Stimulated activated CD4-positive, alpha-beta T cell treated with anti-CD3 and anti-CD28 coated beads, Interleukin-1b, Interleukin-23, amount 100 ng/mL, for 1 hour (primary cell): ENCODE measurements at regions not wholly inside any gene's neighbourhood (a gene's known extent, or its start where the extent isn't known, plus 50 kb on each side); places are given as distances from the start of the nearest gene placed in this dataset.
"Not testable (repeated sequence)": the region's sequence is repeated elsewhere in the genome, so short reads cannot be mapped to it uniquely, and the experiment has no call there.

Source experiments
- DNase-seq, 2 donors: peaks; one replicate each; pipeline ENCODE4 v3.0.0-alpha.2; 2020; ENCODE audit warnings: low read depth in 2 of 2

DNA sequence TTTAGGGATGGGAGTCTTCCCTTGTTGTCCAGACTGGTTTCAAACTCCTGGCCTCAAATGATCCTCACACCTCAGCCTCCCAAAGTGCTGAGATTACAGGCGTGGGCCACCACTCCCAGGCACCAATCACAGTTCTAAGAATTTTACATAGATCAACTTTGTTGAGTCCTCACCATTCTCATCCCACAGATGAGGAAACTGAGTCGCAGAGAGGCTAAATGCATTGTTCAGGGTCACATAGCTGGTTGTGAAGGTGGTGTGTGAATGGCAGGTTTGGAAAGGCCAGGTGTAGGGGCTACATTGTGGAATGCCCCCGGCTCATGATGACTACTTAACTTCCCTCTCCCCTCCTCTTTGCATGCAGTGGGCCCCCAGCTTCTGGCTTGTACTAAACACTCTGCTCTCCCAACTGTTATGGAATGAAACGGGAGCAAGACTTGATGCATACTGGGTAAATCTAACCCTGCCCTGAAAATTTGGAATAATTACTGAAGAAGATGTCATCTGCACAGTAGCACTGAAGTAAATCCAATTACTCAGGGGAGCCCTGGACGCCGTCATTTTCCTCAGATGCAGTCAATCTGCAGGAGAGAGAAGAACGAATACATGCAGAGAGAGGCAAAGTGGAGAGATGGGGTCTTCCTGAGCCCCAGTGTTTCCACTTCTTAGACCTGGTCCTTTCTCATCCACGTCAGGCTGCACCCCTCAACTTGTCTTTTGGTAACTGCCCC lies 102.3 kb upstream of the ZNF217 start:
- no peak for DNase-seq

DNA sequence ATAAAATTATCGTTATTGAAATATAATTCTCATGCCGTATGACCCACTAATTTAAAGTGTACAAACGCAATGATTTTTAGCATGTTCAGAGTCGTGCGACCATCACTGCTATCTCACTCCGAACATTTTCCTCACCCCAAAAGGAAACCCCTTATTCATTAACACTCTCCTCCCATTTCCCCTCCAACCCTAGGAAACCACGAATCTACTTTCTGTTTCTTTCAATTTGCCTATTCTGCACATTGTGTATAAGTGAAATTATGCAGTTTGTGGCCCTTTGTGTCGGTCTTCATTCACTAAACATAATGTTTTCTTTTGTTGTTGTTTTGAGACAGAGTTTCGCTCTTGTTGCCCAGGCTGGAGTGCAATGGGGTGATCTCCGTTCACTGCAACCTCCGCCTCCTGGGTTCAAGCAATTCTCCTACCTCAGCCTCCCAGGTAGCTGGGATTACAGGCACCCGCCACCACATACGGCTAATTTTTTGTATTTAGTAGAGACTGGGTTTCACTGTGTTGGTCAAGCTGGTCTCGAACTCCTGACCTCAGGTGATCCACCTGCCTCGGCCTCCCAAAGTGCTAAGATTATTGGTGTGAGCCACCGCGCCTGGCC lies 99.7 kb upstream of the ZNF217 start:
- no peak for DNase-seq

DNA sequence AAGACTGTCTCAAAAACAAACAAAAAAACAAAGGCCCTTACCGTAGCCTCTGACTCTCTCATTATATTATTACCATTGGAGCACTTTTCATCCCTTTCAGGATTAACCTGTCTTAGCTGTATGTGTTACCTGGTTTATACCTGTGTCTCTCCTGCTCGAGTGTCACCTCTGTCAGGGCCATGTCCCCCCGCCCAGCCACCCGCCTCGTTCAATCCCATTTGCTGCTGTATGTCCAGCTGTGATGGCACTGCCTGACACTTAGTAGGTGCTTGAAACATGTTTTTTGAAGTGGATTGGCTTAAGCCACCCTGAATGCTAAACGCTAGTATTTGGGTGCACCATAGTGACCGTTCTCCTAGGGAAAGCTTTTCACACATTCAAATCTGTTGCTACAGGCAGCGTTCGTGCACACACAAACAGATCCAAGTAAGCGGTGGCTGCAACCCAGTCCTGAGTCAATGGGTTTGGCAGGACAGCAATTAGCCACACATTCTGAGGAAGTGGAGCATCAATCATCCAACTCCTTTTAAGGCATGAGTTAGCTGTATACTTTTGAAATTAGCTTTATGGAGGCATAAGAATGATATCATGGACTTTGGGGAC lies 98.9 kb upstream of the ZNF217 start:
- DNase-seq, result no peak

DNA sequence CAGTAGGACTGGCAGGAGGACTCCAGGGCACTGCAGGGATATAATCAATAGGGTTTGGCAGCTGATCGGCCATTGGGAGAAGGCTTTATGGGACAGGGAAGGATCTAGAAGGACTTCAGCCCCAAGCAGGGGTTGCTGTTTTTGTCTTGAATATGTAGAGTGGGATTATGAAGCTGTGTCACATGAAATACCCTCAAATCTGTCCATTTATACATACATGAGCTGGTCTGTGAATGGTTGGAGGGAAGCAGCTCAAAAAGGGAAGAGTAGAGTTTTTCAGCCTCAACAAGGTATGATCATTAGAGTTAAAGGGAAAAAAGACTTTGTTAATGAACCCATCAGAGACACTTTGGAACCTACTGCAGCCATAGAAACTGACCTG lies 98.2 kb upstream of the ZNF217 start:
- no peak for DNase-seq

DNA sequence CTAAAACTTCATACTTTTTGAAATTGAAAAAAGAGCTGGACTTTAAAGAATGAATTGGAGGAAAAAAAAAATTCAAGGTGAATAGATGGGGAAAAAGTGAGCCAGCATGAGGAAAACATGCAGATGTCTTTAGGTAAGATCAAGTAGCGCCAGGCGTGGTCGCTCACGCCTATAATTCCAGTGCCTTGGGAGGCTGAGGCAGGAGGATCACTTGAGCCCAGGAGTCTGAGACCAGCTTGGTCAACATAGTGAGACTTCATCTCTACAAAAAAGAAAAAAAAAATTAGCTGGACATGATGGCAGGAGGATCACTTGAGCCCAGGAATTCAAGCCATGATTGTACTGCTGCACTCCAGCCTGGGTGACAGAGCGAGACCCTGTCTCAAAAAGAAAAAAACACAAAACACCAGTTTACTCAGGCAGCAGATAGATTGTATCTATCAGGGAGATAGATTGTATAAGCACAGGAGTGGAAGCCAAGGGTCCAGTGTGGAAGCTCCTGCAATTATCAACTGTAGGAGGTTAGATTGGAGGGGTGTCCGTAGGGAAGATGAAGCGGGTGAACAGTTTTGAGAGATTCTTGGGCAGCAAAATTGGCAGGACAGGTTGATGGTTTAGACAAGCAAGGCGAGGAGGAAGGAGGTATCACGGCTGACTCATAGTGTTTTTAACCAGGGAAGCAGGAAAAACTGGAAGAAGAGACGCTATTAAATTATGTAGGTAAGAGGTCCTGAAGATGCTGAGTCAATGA lies 97.6 kb upstream of the ZNF217 start:
- DNase-seq, result no peak

DNA sequence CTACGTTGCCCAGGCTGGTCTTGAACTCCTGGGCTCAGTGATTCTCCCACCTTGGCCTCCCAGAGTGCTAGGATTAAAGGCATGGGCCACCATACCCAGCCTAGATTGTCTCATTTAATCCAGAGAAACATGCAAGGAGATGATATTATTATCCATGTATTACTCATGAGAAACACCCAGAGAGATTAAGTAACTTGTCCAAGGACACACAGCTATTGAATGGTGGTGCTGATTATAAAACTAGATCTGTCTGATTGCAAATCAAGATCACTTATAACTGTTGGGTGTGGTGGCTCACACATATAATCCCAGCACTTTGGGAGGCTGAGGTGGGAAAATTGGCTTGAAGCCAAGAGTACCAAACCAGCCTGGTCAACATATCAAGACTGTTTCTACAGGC lies 94.4 kb upstream of the ZNF217 start:
- no peak for DNase-seq

DNA sequence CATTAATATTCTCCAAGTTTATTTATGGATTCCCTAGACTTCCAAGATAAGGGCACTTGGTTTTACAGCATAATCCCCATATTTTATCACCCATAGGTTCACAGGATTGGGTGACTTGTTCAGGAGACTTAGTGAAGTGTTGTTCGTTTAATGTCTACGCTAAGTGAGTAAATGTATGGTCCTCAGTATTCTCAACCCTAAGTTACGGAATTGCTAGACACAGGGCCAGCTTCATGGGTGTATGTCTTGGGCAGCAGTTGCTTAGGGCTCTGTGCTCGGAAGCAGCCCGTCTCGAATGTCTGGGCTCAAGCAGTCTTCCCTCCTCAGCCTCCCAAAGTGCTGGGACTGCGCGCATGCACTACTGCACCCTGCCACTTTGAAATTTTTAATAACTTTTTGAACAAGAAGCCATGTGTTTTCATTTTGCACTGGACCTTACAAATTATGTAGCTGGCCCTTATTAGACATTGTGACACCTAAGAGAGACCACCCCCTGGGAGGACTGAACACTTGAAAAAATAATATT lies 91.5 kb upstream of the ZNF217 start:
- no peak for DNase-seq

DNA sequence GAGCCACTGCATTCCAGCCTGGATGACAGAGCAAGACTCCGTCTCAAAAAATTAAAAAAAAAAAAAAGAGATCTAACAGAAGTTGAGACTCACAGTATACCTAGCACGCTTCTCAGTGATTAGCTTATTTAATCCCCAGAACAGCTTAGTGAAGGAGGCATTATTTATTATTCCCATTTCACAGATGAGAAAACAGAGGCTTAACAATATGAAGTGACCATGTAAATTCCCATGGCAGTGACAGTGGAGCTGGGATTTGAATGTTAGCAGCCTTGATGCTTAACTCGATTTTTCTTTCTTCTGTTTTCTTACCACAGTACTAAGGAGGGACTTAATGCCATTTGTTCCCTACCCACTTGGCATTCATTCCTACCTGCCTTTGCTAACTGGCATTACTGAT lies 89.9 kb upstream of the ZNF217 start:
- DNase-seq, result no peak

DNA sequence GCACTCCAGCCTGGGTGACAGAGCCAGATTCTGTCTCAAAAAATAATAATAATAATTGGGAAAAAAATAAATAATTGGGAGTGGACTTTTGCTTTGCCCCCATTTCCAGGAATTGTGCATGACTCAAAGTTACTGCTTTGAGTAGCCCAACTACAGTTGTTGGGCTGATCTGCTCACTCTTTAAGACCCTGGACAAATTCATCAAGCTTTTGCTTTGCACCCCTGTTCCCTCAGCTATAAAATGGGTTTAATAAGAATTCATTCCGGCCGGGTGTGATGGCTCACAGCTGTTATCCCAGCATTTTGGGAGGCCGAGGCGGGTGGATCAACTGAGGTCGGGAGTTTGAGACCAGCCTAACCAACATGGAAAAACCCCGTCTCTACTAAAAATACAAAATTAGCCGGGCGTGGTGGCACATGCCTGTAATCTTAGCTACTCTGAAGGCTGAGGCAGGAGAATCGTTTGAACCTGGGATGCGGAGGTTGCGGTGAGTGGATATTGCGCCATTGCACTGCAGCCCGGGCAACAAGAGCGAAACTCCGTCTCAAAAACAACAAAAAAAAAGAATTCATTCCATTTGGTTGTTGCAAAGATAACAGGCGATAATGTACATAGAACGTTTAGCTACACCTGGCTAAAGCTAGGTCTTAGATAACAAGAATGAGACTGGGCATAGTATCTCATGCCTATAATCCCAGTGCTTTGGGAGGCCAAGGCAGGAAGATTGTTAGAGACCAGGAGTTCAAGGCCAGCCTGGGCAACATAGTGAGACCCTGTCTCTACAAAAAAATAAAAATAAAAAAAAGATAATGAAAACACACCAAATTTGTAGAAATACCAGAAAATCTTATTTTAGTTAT lies 87.9 kb upstream of the ZNF217 start:
- no peak for DNase-seq

DNA sequence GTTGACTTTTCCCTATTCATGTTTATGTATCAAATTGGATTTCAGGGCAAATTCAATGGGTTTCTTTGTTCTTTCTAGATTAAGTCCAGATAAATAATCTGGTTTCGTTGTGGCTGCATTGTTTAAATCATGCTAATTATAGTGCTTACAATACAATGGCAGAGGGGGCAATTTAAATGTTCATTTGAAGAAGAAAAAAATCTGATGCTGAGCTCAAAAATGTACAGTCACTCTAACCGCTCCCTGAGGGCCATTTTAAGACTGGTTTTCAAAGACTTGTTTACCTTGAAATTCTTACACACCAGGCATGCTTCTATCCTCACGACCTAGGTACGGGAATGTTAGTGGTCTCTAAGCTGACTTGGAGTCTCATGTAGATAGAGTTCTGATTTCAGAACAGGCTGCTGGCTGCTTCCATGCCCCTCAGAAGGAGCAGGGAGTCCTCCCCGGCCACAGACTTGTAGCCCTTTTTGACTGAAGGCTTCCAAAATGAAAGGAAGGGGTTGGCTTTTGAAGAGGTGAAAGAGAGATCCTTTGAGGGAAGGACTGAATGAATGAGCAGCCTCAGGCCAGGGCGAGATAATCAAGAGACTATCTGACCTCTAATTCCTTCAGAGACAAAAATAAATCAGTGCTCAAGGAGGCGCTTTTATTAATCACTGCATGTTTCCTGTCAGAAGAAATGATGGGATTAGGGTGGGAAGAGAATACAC lies 86.1 kb upstream of the ZNF217 start:
- DNase-seq, result no peak

DNA sequence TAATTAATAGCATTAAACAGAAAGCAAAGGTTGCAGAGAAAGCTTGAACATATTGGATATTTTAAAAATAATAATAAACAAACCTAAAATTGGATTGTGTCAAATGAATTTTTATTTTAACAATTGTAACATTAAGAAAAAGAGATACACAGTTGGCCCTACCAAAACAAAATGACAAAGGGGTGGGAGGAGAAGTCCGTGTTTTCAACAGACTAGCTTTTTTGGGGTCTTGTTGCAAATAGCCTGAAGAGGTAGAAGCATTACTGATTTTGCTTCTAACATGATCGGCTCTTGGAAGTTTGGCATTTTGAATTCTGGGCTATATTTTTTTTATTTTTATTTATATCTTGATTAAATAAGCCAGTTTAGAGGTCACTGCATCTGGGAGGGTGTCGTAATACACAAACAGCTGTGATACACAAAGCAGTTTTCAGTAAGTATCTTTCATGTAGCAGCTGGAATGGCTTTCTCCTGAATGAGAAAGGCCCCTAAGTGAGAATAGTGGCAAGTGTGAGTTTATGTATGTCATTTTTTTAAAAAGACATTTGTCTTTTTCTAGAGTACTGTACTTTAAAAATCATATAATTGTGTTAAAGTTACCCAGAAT lies 85.5 kb upstream of the ZNF217 start:
- DNase-seq, result no peak

DNA sequence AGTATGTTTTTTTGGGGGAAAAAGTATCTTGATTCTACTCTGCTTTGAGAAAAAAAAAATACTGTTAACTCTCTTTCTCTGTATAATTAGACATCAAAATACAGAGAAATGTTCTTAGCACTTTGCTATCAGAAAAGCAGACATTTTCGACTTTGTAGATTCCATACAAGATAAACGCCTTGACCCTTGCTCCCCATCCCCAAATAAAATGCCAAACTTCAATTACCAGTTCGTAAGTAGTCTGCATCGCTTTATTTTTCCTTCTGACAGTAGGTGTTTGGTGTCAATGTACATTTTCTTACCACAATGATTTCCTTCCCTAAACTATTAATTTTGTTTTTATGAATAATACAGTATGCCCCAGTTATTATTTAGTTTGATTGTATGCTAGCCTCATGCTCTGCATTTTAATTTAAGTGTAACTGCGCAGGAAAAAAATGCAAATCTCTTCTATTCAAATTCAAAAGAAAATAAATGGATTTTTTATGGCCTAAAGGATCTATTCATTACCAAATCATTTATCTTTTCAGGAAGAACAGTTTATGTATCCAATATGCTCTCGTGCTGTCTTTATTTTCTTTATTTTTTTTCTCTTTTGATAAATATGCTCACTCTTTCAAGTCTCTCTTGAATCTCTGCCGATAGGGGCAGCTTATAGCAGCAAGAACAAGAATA lies 84.8 kb upstream of the ZNF217 start:
- no peak for DNase-seq

DNA sequence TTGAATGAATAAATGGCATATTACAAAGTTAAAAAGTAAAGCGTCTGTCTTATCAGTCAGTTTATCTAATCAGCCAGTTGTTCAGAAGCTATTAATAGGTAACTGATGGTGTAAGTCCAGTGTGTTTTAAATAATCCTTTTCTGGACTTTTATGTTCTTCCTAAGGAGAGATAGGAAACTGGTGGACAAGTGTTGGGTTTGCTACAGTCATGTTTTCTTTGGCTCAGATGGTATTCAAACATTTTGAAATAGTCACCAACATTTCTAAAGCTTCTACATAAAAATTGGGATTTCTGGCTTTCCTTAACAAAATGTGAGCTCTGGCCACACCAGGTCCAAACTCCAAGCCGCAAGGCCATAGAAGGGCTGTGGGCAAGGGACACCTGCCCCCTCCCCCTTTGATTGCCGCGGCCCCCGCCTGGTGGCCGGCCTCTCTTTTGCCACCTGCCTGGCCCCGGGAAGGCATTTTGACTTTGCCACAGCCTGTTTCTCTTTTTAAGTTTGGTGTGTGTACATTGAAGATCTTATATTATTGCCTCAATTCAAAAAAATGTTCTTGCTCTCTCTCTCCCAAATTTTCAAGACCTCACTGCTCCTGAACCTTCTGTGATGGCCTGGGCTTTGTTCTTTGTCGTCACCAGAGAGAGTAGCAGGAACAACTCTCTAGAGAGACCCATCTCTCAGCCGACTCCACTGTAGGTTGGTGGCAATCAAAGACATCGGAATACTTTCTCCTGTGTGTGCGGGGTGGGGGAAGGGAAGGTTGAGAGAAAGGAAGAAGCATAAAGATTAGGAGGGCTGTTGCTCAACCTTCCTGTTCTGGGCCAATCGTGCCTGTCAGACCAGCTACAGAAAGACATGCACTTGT lies 84.0 kb upstream of the ZNF217 start:
- no peak for DNase-seq

DNA sequence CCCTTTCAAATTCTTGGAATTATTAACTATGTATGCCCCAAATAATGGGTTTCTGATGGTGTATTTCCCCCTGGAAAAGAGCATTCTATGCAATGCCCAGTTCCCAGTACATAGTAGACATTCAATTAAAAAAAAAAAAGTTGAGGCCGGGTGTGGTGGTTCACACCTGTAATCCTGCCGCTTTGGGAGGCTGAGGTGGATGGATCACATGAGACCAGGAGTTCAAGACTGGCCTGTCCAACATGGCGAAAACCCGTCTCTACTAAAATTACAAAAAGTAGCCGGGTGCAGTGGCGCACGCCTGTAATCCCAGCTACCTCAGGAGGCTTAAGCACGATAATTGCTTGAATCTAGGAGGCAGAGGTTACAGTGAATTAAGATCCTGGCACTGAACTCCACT lies 83.3 kb upstream of the ZNF217 start:
- DNase-seq, result no peak

DNA sequence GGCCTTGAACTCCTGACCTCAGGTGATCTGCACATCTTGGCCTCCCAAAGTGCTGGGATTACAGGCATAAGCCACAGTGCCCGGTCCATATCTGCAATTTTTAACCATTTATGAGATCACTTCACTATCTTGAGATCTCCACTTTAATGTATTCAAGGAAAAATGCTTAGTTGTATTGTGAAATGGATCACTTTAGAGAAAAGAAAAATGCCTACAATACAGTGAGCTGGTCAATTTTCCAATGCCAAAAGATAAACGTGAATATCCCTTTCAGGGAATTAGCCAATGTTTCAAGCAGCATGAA lies 82.8 kb upstream of the ZNF217 start:
- no peak for DNase-seq

DNA sequence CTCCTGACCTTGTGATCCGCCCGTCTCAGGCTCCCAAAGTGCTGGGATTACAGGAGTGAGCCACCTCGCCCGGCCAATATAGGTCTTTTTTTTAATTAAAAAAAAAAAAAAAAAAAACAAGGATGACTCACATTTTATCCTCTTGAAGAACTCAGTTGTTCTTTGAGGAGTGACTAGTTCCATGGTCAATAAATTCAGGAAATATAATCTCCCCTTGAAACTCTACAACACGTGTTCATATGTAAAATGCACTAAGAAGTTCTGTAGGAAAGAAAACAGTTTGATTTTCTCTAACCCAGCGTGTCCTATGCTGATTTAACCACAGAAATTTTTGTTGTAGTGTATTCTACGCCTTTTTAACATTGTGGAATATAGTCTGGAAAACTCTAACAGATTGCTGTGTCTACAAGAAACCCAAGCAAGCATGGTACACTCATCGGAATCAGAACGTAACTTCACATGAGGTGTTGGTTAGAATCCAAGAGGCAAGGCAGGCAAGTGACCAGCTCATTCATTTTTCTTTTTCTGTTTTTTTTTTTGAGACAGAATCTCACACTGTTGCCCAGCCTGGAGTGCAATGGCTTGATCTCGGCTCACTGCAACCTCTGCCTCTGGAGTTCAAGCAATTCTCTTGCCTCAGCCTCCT lies 79.0 kb upstream of the ZNF217 start:
- no peak for DNase-seq

DNA sequence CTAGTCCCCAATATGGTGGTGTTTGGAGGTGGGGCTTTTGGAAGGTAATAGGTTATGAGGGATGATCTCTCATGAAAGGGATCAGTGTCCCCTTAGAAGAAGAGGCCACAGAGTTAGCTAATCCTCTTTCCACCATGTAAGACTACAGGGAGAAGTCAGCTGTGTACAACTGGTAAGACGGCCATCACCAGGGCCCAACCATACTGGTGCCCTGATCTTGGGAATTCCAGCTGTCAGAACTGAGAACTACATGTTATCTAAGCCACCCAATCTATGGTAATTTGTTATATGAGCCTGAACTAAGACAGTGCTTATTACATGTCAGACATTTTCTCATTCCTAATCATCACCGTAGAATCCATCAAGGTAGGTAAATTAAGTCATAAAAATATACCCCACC lies 77.7 kb upstream of the ZNF217 start:
- DNase-seq, result no peak

DNA sequence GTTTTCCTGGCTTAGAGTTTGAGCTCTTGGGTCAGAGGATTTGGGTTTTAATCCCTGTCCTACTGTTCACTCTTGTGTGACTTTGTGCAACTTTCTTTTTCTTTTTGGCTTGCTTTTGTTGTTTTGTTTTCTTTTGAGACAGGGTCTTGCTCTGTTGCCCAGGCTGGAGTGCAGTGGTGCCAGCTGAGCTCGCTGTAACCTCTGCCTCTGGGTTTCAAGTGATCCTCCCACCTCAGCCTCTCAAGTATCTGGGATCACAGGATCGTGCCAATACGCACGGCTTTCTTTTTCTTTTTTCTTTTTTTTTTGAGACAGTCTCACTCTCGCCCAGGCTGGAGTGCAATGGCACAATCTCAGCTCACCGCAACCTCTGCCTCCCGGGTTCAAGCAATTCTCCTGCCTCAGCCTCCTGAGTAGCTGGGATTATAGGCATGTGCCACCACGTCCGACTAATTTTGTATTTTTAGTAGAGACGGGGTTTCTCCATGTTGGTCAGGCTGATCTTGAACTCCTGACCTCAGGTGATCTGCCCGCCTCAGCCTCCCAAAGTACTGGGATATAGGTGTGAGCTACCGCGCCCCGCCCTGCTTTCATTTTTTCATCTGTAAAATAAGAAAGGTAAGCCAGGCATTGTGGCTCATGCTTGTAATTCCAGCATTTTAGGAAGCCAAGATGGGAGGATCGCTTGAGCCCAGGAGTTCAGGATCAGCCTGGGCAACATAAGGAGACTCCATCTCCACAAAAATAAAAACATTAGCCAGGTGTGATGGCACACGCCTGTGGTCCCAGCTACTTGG lies 76.1 kb upstream of the ZNF217 start:
- not testable (repeated sequence) for DNase-seq
